RWPE2 (cell line): ENCODE measurements at regions not wholly inside any gene's neighbourhood (a gene's known extent, or its start where the extent isn't known, plus 50 kb on each side); places are given as distances from the start of the nearest gene placed in this dataset.

ENCODE experiments used
- ATAC-seq: fragments of 200-7000 bp; cut with Tn5 transposase; 3 replicates; pipeline ENCODE4 v1.9.1; 2021; ENCODE audit warnings: low read depth
- DNase-seq: peaks from one replicate; pipeline ENCODE4 v3.0.0-alpha.2; 2020; ENCODE audit warnings: low spot score
- H3K27ac ChIP-seq: fragments of 450-650 bp; 2 replicates; pipeline ENCODE4 v1.5.1; 2017; ENCODE audit warnings: mild to moderate bottlenecking; ENCODE audit not compliant: poor library complexity, severe bottlenecking
- H3K27me3 ChIP-seq: fragments of 250-450 bp; sonication (Bioruptor Pico); 2 replicates; pipeline ENCODE4 v1.5.1; 2021; ENCODE audit warnings: mild to moderate bottlenecking, moderate library complexity; ENCODE audit not compliant: insufficient read depth, poor library complexity, severe bottlenecking
- H3K36me3 ChIP-seq: fragments of 250-450 bp; sonication (Bioruptor Pico); 2 replicates; pipeline ENCODE4 v1.5.1; 2020; ENCODE audit warnings: low read depth, mild to moderate bottlenecking, moderate library complexity
- H3K4me1 ChIP-seq: fragments of 250-450 bp; sonication (Bioruptor Pico); 2 replicates; pipeline ENCODE4 v1.5.1; 2021; ENCODE audit warnings: mild to moderate bottlenecking, moderate library complexity; ENCODE audit not compliant: insufficient read depth, poor library complexity, severe bottlenecking
- H3K4me3 ChIP-seq: fragments of 250-450 bp; sonication (Bioruptor Pico); 2 replicates; pipeline ENCODE4 v1.5.1; 2021; ENCODE audit warnings: mild to moderate bottlenecking, moderate library complexity; ENCODE audit not compliant: severe bottlenecking
- H3K9me3 ChIP-seq: fragments of 250-450 bp; sonication (Bioruptor Pico); 2 replicates; pipeline ENCODE4 v1.5.1; 2021; ENCODE audit warnings: mild to moderate bottlenecking, moderate library complexity; ENCODE audit not compliant: severe bottlenecking
- CTCF ChIP-seq: fragments of 450-650 bp; IDR thresholded peaks from one replicate; pipeline ENCODE4 v1.5.1; 2017; ENCODE audit warnings: mild to moderate bottlenecking, moderate library complexity; ENCODE audit not compliant: poor library complexity, severe bottlenecking

GRCh38 chr2:221068123-221068522 is 504.0 kb downstream of the EPHA4 start:
- Histone ChIP-seq H3K27me3 (no peaks in the 10 kb centered on the region), H3K4me3 (no peak overlapping the region), H3K9me3 (no peaks in the 10 kb centered on the region), H3K4me1 (no peaks in the 10 kb centered on the region), H3K27ac (no peak overlapping the region), H3K36me3 (no peaks in the 10 kb centered on the region)
- ATAC-seq (no peak), DNase-seq (no peak)
- no peak for TF ChIP-seq CTCF

- no peak overlapping the region for H3K4me3 ChIP-seq
- no peak for TF ChIP-seq CTCF
- H3K9me3 ChIP-seq: no peaks in the 10 kb centered on the region
- no peaks in the 10 kb centered on the region for H3K4me1 ChIP-seq
- H3K27ac ChIP-seq: no peak overlapping the region
- no peak for DNase-seq
- H3K27me3 ChIP-seq: no peaks in the 10 kb centered on the region
- no peak for ATAC-seq
- no peaks in the 10 kb centered on the region for H3K36me3 ChIP-seq
Measured at GRCh38 chr2:221070106-221070505, 502.0 kb downstream of the EPHA4 start.

GRCh38 chr2:221073326-221074049 is 498.6 kb downstream of the EPHA4 start:
- H3K36me3 ChIP-seq: no peaks in the 10 kb centered on the region
- no peak for ATAC-seq
- no peaks in the 10 kb centered on the region for H3K9me3 ChIP-seq
- H3K4me3 ChIP-seq: no peak overlapping the region
- H3K27me3 ChIP-seq: no peaks in the 10 kb centered on the region
- no peak overlapping the region for H3K27ac ChIP-seq
- H3K4me1 ChIP-seq: no peaks in the 10 kb centered on the region
- no peak for TF ChIP-seq CTCF
- no peak for DNase-seq

GRCh38 chr2:221074238-221074637 is 497.9 kb downstream of the EPHA4 start:
- TF ChIP-seq CTCF: no peak
- no peak overlapping the region for H3K27ac ChIP-seq
- no peak overlapping the region for H3K4me3 ChIP-seq
- no peaks in the 10 kb centered on the region for H3K9me3 ChIP-seq
- ATAC-seq (no peak), DNase-seq (no peak)
- no peaks in the 10 kb centered on the region for H3K4me1 ChIP-seq
- no peaks in the 10 kb centered on the region for H3K36me3 ChIP-seq
- H3K27me3 ChIP-seq: no peaks in the 10 kb centered on the region

GRCh38 chr2:221075203-221075602 is 496.9 kb downstream of the EPHA4 start:
- Histone ChIP-seq H3K27me3 (no peaks in the 10 kb centered on the region), H3K9me3 (no peaks in the 10 kb centered on the region), H3K4me1 (no peaks in the 10 kb centered on the region), H3K4me3 (no peak overlapping the region), H3K27ac (no peak overlapping the region), H3K36me3 (no peaks in the 10 kb centered on the region)
- no peak for TF ChIP-seq CTCF
- no peak for ATAC-seq
- no peak for DNase-seq
